ENCODE measurements at regions not wholly inside any gene's neighbourhood (a gene's known extent, or its start where the extent isn't known, plus 50 kb on each side); places are given as distances from the start of the nearest gene placed in this dataset.

DNA sequence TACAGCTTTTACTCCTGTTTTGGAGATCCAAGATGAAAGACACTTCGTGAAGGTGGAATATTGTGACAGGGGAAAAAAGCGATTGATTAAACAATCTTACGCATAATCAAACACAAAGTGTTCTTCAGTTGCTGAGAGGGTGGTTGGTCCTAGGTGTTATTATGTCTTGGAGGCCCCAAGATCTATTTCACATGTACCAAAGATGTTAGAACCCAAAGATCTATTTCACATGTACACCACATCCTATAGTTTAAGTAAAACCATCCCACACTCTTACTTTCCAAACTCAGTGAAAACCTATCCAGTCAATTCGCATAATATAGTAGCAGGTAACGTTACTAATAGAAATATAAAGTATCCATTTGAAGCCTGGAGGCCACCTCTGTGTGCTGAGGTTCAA lies 242.6 kb upstream of the MAF start:
- H3K9me2 ChIP-seq (replicated peaks; ENCODE audit: insufficient read depth, low read length), result no peaks in the 10 kb centered on the region
- no peaks in the 10 kb centered on the region for H3K36me3 ChIP-seq (ENCODE audit: low read length)
- no peak overlapping the region for H3K4me2 ChIP-seq (ENCODE audit: low read depth, low read length, poor library complexity, severe bottlenecking)
- H4K20me1 ChIP-seq (ENCODE audit: low read depth, low read length), result no peaks in the 10 kb centered on the region
- no peaks in the 10 kb centered on the region for H3K27me3 ChIP-seq (ENCODE audit: low read length)
- no peak overlapping the region for H3K9ac ChIP-seq (ENCODE audit: low read length)
- H2AFZ ChIP-seq (ENCODE audit: low read depth, low read length, severe bottlenecking), result no peak overlapping the region
- TF ChIP-seq, protein P1, sequence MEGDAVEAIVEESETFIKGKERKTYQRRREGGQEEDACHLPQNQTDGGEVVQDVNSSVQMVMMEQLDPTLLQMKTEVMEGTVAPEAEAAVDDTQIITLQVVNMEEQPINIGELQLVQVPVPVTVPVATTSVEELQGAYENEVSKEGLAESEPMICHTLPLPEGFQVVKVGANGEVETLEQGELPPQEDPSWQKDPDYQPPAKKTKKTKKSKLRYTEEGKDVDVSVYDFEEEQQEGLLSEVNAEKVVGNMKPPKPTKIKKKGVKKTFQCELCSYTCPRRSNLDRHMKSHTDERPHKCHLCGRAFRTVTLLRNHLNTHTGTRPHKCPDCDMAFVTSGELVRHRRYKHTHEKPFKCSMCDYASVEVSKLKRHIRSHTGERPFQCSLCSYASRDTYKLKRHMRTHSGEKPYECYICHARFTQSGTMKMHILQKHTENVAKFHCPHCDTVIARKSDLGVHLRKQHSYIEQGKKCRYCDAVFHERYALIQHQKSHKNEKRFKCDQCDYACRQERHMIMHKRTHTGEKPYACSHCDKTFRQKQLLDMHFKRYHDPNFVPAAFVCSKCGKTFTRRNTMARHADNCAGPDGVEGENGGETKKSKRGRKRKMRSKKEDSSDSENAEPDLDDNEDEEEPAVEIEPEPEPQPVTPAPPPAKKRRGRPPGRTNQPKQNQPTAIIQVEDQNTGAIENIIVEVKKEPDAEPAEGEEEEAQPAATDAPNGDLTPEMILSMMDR (IDR thresholded peaks at IDR 0.05; ENCODE audit: insufficient read depth, low read length, poor library complexity, severe bottlenecking), result no peak
- no peak for TF ChIP-seq EZH2phosphoT487 (conservative IDR thresholded peaks at IDR 0.05; ENCODE audit: low read length)
- no peaks in the 10 kb centered on the region for H3K9me3 ChIP-seq (ENCODE audit: insufficient read depth, low read length)
- H3K27ac ChIP-seq (ENCODE audit: low read depth, low read length), result no peak overlapping the region
- no peaks in the 10 kb centered on the region for H3F3A ChIP-seq (ENCODE audit: insufficient read depth)
- H3K4me3 ChIP-seq (ENCODE audit: insufficient read depth, low read length, poor library complexity, severe bottlenecking), result no peak overlapping the region
- no peaks in the 10 kb centered on the region for H3K79me2 ChIP-seq (ENCODE audit: insufficient read depth, low read length)

DNA sequence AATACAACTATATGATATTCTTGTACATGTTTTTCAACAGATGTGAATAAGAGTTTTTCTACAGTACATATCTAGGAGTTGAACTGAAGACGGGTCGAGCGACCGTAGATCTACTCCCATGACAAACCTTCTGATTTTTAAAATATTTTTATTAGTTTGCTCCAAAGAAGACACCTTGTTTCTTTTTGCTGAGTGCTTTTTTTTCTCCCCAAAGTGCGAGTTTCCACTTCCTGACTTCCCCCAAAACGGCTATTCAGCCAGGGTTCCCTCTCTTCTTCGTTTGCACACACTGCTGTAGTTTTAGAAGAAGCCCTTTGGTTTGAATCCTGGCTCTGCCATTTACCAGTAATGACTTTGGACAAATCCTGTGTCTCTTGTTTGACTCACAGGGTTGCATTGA lies 241.7 kb upstream of the MAF start:
- Histone ChIP-seq H3K9me3 (ENCODE audit: insufficient read depth, low read length) (no peaks in the 10 kb centered on the region), H3F3A (ENCODE audit: insufficient read depth) (no peaks in the 10 kb centered on the region), H3K4me2 (ENCODE audit: low read depth, low read length, poor library complexity, severe bottlenecking) (no peak overlapping the region), H3K9ac (ENCODE audit: low read length) (no peak overlapping the region), H3K27ac (ENCODE audit: low read depth, low read length) (no peak overlapping the region), H3K4me3 (ENCODE audit: insufficient read depth, low read length, poor library complexity, severe bottlenecking) (no peak overlapping the region), H3K36me3 (ENCODE audit: low read length) (no peaks in the 10 kb centered on the region), H4K20me1 (ENCODE audit: low read depth, low read length) (no peaks in the 10 kb centered on the region), H3K27me3 (ENCODE audit: low read length) (no peaks in the 10 kb centered on the region), H2AFZ (ENCODE audit: low read depth, low read length, severe bottlenecking) (no peak overlapping the region), H3K9me2 (replicated peaks; ENCODE audit: insufficient read depth, low read length) (no peaks in the 10 kb centered on the region), H3K79me2 (ENCODE audit: insufficient read depth, low read length) (no peaks in the 10 kb centered on the region)
- TF ChIP-seq, protein P1 (IDR thresholded peaks at IDR 0.05; ENCODE audit: insufficient read depth, low read length, poor library complexity, severe bottlenecking), result no peak
- TF ChIP-seq EZH2phosphoT487 (conservative IDR thresholded peaks at IDR 0.05; ENCODE audit: low read length), result no peak

DNA sequence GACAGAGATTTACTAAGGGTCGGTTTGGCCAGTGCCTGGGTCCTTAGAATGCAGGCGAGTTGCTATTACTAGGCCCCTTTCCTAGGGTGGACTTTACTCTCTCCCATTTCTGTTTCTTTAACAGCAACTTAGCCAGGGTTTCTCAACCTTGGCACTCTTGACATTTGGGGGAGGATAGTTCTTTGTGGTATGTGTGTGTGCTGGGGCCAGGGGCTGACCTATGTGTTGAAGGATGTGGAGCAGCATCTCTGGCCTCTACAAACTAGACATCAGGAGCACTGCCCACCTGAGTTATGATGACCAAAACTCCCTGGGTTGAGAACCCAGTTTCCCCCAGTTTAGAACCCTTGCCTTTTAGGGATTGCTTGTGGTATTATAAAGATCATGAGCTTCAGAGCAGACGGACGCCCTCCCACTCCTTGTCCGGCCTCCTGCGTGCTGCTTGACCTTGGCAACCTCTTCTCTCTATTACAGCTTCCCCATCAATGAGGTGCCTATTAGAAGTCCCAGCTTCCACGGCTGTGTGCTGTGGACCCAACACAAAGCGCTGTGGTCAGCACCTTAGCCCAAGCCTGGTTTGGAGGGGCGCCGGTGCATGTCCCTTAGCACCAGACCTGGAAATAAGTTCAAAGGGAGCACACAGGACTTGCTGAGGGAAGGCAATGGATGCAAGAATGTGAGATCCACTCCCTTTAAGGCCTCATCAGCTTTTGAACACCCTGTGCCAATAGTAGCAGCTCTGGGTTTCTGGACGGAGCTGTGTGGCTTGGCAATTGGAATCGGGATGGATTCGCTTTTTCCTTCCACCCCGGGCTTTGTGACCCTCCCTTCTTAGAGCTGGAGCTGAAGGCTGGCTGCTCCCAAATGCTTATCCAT lies 239.2 kb upstream of the MAF start:
- H3K27ac ChIP-seq (ENCODE audit: low read depth, low read length), result no peak overlapping the region
- no peaks in the 10 kb centered on the region for H3K36me3 ChIP-seq (ENCODE audit: low read length)
- no peaks in the 10 kb centered on the region for H3K79me2 ChIP-seq (ENCODE audit: insufficient read depth, low read length)
- no peak for TF ChIP-seq EZH2phosphoT487 (conservative IDR thresholded peaks at IDR 0.05; ENCODE audit: low read length)
- TF ChIP-seq, protein P1 (IDR thresholded peaks at IDR 0.05; ENCODE audit: insufficient read depth, low read length, poor library complexity, severe bottlenecking), result no peak
- H3K27me3 ChIP-seq (ENCODE audit: low read length), result no peaks in the 10 kb centered on the region
- H3F3A ChIP-seq (ENCODE audit: insufficient read depth), result no peaks in the 10 kb centered on the region
- no peaks in the 10 kb centered on the region for H4K20me1 ChIP-seq (ENCODE audit: low read depth, low read length)
- no peak overlapping the region for H3K9ac ChIP-seq (ENCODE audit: low read length)
- H3K9me3 ChIP-seq (ENCODE audit: insufficient read depth, low read length), result no peaks in the 10 kb centered on the region
- no peaks in the 10 kb centered on the region for H3K9me2 ChIP-seq (replicated peaks; ENCODE audit: insufficient read depth, low read length)
- no peak overlapping the region for H2AFZ ChIP-seq (ENCODE audit: low read depth, low read length, severe bottlenecking)
- H3K4me2 ChIP-seq (ENCODE audit: low read depth, low read length, poor library complexity, severe bottlenecking), result no peak overlapping the region
- H3K4me3 ChIP-seq (ENCODE audit: insufficient read depth, low read length, poor library complexity, severe bottlenecking), result no peak overlapping the region

All from SU-DHL-6 (cell line).